GM18519 (cell line): ENCODE measurements at regions not wholly inside any gene's neighbourhood (a gene's known extent, or its start where the extent isn't known, plus 50 kb on each side); places are given as distances from the start of the nearest gene placed in this dataset.
"Not testable (repeated sequence)": the region's sequence is repeated elsewhere in the genome, so short reads cannot be mapped to it uniquely, and the experiment has no call there.

ENCODE experiments used
- ATAC-seq: cut with Tn5 transposase; IDR thresholded peaks from one replicate; pipeline ENCODE4 v1.9.1; 2021; ENCODE audit warnings: mild to moderate bottlenecking, moderate library complexity; ENCODE audit not compliant: unreplicated experiment, low FRiP score

GRCh38 chr2:187078297-187078696 lies 229.3 kb upstream of the ZSWIM2 start:
- ATAC-seq, result no peak

GRCh38 chr2:187075671-187076070 lies 226.7 kb upstream of the ZSWIM2 start:
- no peak for ATAC-seq

- no peak for ATAC-seq
These were observed 226.2 kb upstream of the ZSWIM2 start for GRCh38 chr2:187075199-187075635.

- ATAC-seq, result no peak
These were observed 209.2 kb upstream of the ZSWIM2 start for GRCh38 chr2:187058198-187058597.

- no peak for ATAC-seq
These were observed 208.5 kb upstream of the ZSWIM2 start for GRCh38 chr2:187057466-187057865.

GRCh38 chr2:187056416-187057334 lies 207.7 kb upstream of the ZSWIM2 start:
- no peak for ATAC-seq

GRCh38 chr2:187055463-187055862 lies 206.5 kb upstream of the ZSWIM2 start:
- ATAC-seq, result no peak

GRCh38 chr2:187054501-187055319 lies 205.7 kb upstream of the ZSWIM2 start:
- ATAC-seq, result no peak

GRCh38 chr2:187051350-187051749 lies 202.4 kb upstream of the ZSWIM2 start:
- ATAC-seq, result peak; percentile 95

- no peak for ATAC-seq
These were observed 201.5 kb upstream of the ZSWIM2 start for GRCh38 chr2:187050409-187050998.

GRCh38 chr2:187037310-187037709 lies 188.3 kb upstream of the ZSWIM2 start:
- no peak for ATAC-seq

- ATAC-seq, result no peak
These were observed 185.5 kb upstream of the ZSWIM2 start for GRCh38 chr2:187034434-187034833.

- ATAC-seq, result no peak
These were observed 175.8 kb upstream of the ZSWIM2 start for GRCh38 chr2:187024739-187025138.

- ATAC-seq, result not testable (repeated sequence)
These were observed 175.0 kb upstream of the ZSWIM2 start for GRCh38 chr2:187023996-187024395.

- ATAC-seq, result no peak
These were observed 168.5 kb upstream of the ZSWIM2 start for GRCh38 chr2:187017438-187017837.

- no peak for ATAC-seq
These were observed 164.1 kb upstream of the ZSWIM2 start for GRCh38 chr2:187013058-187013457.

GRCh38 chr2:187011206-187011832 lies 162.3 kb upstream of the ZSWIM2 start:
- no peak for ATAC-seq

GRCh38 chr2:187009483-187010239 lies 160.7 kb upstream of the ZSWIM2 start:
- ATAC-seq, result no peak

GRCh38 chr2:187008111-187008510 lies 159.1 kb upstream of the ZSWIM2 start:
- no peak for ATAC-seq

GRCh38 chr2:187003611-187004010 lies 154.6 kb upstream of the ZSWIM2 start:
- ATAC-seq, result no peak
